HG02623 (cell line): ENCODE measurements at regions not wholly inside any gene's neighbourhood (a gene's known extent, or its start where the extent isn't known, plus 50 kb on each side); places are given as distances from the start of the nearest gene placed in this dataset.
A peak's percentile ranks its signal among the peaks of the same experiment; 100 is the strongest.

Source experiments
- ATAC-seq: cut with Tn5 transposase; IDR thresholded peaks from one replicate; pipeline ENCODE4 v1.9.1; 2021; ENCODE audit warnings: moderate library complexity; ENCODE audit not compliant: unreplicated experiment

DNA sequence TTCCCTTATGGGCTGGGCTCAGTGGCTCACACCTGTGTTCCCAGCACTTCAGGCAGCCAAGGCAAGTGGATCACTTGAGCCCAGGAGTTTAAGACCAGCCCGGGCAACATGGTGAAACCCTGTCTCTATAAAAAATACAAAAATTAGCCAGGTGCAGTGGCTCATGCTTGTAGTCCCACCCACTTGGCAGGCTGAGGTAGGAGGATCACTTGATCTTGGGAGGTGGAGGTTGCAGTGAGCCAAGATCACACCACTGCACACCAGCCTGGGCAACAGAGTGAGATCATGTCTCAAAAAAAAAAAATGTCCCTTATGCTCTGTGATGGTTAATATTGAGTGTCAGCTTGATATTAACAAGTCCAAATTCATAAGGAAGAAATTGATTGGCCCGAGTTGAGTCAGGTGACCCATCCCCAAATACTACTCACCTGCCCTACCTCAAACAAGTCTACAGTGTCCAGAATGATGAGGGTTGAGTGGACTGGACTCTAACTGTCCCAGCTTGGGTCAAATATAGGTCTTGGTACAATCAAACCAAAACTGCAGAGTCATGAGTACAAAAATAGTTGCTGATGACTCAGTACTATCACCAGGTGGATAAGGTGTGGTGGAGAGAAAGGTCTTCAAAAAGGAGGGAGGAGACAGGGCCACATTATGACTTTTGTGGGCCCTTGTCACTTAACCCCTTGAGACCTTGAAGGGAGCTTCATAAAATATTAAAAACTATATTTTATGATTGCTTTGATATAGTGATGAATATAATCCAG, 161.0 kb downstream of the ZNF326 start:
- ATAC-seq, result peak; percentile 53

GRCh38 chr1:90154711-90155110, 159.8 kb downstream of the ZNF326 start:
- ATAC-seq, result no peak

- no peak for ATAC-seq
Measured at GRCh38 chr1:90149101-90149500, 154.2 kb downstream of the ZNF326 start.

- ATAC-seq, result no peak
Measured at GRCh38 chr1:90147093-90147492, 152.2 kb downstream of the ZNF326 start.

- ATAC-seq, result no peak
Measured at GRCh38 chr1:90144820-90145219, 149.9 kb downstream of the ZNF326 start.

GRCh38 chr1:90143591-90143990, 148.7 kb downstream of the ZNF326 start:
- ATAC-seq, result no peak

GRCh38 chr1:90142697-90143096, 147.8 kb downstream of the ZNF326 start:
- ATAC-seq, result no peak

DNA sequence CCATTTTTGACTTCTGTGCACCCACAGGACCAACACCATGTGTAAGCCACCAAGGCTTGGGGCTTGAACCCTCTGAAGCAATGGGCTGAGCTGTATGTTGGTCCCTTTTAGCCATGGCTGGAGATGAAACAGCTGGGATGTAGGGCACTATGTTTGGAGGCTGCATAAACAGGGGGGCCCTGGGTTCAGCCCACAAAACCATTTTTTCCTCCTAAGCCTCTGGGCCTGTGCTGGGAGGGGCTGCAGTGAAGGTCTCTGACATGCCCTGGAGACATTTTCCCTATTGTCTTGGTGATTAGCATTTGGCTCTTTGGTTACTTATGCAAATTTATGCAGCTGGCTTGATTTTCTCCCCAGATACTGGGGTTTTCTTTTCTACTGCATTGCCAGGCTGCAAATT, 144.9 kb downstream of the ZNF326 start:
- no peak for ATAC-seq

DNA sequence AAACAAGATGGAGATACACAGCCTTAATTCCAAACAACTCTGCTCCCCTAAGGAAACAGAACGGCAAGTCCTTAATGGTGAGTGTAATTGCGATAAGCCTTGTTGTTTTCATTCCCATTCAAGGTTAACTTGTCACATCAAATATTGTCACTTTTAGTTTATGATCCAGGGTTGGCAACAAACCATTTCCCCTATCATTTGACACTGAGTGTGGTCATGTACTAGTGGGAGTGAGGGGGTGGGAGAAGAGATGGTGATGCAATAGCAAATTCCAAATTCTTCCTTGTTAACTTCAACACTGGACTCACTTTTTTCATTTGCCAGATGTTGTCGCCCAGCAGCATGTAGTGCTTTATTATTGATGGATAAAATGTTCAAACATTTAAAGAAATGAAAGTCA, 140.4 kb downstream of the ZNF326 start:
- no peak for ATAC-seq

- no peak for ATAC-seq
Measured at GRCh38 chr1:90134175-90134955, 139.5 kb downstream of the ZNF326 start.

- no peak for ATAC-seq
Measured at GRCh38 chr1:90133133-90133532, 138.2 kb downstream of the ZNF326 start.

DNA sequence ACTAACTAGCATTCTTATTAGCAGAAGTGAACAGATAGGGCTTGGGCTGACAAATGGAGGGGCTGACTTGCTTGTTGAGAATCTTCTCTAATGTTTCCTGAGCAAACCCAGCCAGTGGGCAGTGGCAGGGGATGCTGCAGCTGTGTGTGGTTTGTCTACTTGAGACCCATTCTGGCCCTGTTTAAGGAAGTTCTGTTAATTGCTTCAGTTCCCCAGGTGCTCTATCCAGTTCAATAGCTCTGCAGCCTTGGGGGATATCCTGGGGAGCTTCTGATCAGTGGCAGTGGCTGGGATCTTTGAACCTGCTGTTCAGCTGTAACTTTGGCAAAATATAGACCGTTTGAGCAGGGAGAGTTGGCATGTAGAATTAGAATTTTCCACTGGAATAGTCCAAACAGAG, 137.4 kb downstream of the ZNF326 start:
- no peak for ATAC-seq

GRCh38 chr1:90127288-90127953, 132.5 kb downstream of the ZNF326 start:
- ATAC-seq, result no peak

DNA sequence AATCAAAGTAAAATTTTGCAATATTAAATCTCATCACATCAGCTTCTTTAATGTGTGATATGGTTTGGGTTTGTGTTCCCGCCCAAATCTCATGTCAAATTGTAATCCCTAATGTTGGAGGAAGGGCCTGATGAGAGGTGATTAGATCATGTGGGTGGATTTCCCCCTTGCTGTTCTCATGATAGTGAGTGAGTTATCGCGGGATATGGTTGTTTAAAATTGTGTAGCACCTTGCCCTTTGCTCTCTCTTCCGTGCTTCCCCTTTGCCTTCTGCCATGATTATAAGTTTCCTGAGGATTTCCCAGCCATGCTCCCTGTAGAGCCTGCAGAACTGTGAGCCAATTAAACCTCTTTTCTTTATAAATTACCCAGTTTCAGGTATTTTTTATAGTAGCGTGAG, 131.9 kb downstream of the ZNF326 start:
- no peak for ATAC-seq

DNA sequence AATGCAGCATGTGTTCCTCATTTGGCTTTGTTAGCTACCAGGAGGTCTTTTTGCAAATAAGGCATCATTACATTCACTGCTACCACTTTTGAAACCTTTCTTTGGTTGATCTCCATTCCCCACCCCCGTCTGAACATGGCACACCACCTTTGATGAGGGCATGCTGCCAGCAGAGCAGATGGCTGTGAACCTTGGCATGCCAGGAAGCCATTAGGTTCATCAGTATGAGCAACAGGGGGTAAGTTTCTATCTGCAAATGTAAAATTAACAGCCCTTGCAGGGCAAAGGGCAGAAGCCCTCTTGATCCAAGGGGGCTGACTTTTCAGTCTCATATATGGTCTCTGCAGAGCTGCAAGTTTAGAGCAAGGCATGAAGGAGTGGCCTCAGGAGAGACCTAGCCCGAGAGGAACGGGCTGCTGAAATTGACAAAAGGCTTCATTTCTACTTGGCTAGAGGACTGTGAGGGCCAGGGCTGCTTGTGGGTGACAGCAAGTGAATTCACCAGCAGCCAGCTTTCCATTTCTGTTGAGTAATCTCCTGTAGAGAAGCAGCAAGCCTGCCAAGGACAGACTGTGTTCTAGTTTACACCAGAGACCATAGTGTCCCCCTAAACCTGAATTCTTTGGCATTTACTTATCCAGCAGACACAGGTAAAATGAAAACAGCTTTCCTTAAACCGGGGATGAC, 127.9 kb downstream of the ZNF326 start:
- no peak for ATAC-seq

- no peak for ATAC-seq
Measured at GRCh38 chr1:90114521-90115141, 119.7 kb downstream of the ZNF326 start.

DNA sequence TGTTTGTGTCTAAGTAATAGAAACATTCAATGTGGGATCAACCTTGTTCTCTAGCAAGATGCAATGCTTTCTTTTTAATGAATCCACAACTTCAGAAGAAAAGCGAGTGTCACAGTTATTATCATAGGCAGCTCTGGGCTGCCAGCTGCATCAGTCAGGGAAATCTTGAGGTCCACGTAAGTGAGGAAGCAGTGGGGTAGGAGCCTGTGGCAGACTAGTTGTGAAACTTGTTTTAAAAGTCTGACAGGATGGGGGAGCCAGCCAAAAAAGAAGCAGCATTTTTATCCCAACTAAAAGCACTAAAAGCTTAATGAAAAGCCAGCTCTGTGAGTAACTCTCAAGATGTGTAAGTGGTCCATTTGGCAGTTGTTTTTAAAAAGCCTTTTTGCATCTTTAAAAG, 113.1 kb downstream of the ZNF326 start:
- ATAC-seq, result no peak

GRCh38 chr1:90106311-90106710, 111.4 kb downstream of the ZNF326 start:
- no peak for ATAC-seq

- ATAC-seq, result no peak
Measured at GRCh38 chr1:90104941-90105538, 110.1 kb downstream of the ZNF326 start.

DNA sequence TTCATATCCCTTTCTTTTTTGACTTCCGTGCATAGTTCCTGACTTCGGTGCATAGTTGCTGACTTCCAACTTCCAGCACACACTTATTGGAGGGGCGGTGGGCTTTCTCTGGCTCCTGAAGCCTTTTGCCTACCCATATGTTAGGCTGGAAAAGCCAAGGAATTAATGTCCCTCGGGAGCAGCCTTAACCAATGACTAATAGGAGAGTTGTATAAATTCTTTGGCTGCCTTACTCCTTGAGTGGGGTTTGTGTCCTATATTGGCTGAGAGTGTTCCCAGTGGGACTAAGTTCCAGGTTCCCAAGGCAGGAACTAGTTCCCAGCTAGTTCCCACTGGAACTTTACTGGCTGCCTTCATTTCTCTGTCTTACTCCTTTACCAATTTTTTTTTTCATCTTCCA, 105.7 kb downstream of the ZNF326 start:
- no peak for ATAC-seq
